ENCODE measurements at regions not wholly inside any gene's neighbourhood (a gene's known extent, or its start where the extent isn't known, plus 50 kb on each side); places are given as distances from the start of the nearest gene placed in this dataset.

- Histone ChIP-seq H3K9me3 (no peaks in the 10 kb centered on the region), H3K4me3 (no peak overlapping the region), H3K4me2 (no peak overlapping the region), H3K4me1 (no peaks in the 10 kb centered on the region), H3K27ac (no peak overlapping the region)
- DNase-seq (ENCODE audit: low read depth in 1 of 2, low spot score in 1 of 2) = no peak
- POLR2A ChIA-PET = no interaction called here
- TF ChIP-seq NFE2L2 (conservative IDR thresholded peaks at IDR 0.05; ENCODE audit: low read length) (no peak), EHMT2 (IDR thresholded peaks at IDR 0.05; ENCODE audit: low read depth) (no peak), MYC (IDR thresholded peaks at IDR 0.05; ENCODE audit: borderline replicate concordance, low read length) (no peak), POLR2AphosphoS2 (conservative IDR thresholded peaks at IDR 0.05; ENCODE audit: low read length) (no peak), CHD4 (IDR thresholded peaks at IDR 0.05; ENCODE audit: borderline replicate concordance) (no peak), HOXB5 (CRISPR knock-in tag; IDR thresholded peaks at IDR 0.05) (no peak)
- TF ChIP-seq, protein P1, sequence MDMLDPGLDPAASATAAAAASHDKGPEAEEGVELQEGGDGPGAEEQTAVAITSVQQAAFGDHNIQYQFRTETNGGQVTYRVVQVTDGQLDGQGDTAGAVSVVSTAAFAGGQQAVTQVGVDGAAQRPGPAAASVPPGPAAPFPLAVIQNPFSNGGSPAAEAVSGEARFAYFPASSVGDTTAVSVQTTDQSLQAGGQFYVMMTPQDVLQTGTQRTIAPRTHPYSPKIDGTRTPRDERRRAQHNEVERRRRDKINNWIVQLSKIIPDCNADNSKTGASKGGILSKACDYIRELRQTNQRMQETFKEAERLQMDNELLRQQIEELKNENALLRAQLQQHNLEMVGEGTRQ (IDR thresholded peaks at IDR 0.05) = no peak
- no peak for FAIRE-seq
- ATAC-seq = no peak
- 75% methylated on average over 1 of the region's 1 CpG for WGBS (ENCODE audit: missing lambda C conversion rate)
- CTCF ChIA-PET = no interaction called here
These were observed 232.0 kb upstream of the PARD3B start for GRCh38 chr2:204313256-204313655.

- DNase-seq (ENCODE audit: low read depth in 1 of 2, low spot score in 1 of 2) (no peak), ATAC-seq (no peak), FAIRE-seq (no peak)
- CTCF ChIA-PET = no interaction called here
- no peaks in the 10 kb centered on the region for H3K4me1 ChIP-seq
- POLR2A ChIA-PET = no interaction called here
- 64% methylated on average over 13 of the region's 13 CpGs for WGBS (ENCODE audit: missing lambda C conversion rate)
- H3K27ac ChIP-seq = no peak overlapping the region
- H3K9me3 ChIP-seq = no peaks in the 10 kb centered on the region
- H3K4me3 ChIP-seq = no peak overlapping the region
- H3K4me2 ChIP-seq = no peak overlapping the region
- TF ChIP-seq, protein P2, sequence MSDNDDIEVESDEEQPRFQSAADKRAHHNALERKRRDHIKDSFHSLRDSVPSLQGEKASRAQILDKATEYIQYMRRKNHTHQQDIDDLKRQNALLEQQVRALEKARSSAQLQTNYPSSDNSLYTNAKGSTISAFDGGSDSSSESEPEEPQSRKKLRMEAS (IDR thresholded peaks at IDR 0.05) = no peak
- no peak for TF ChIP-seq TFCP2L1 (CRISPR knock-in tag; IDR thresholded peaks at IDR 0.05)
- no peak for TF ChIP-seq MAFK (IDR thresholded peaks at IDR 0.05; ENCODE audit: partially characterized antibody)
- TF ChIP-seq, protein P3, sequence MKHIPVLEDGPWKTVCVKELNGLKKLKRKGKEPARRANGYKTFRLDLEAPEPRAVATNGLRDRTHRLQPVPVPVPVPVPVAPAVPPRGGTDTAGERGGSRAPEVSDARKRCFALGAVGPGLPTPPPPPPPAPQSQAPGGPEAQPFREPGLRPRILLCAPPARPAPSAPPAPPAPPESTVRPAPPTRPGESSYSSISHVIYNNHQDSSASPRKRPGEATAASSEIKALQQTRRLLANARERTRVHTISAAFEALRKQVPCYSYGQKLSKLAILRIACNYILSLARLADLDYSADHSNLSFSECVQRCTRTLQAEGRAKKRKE (CRISPR knock-in tag; IDR thresholded peaks at IDR 0.05; ENCODE audit: low read depth) = no peak
- no peak for TF ChIP-seq CBX8 (IDR thresholded peaks at IDR 0.05)
These were observed 230.0 kb upstream of the PARD3B start for GRCh38 chr2:204315236-204315662.

DNA sequence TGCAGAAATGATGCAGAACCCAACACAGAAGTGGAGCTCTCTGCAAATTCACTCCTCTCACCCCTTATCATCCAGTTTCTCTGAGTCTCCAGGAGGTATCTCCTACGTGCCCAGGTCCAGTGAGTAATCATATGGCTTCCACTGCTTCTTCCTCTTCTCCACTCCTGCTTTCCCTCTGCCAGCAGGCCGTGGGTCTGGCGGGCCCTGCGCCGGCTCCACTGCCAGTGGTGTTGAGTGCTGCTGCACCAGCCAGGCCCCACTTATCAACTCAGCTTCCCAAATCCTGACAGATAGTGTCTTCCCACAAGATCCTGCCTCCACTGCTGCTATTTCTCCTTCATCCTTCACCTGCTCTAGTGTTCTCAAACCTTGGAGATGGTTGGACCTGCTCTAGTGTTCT, 227.6 kb upstream of the PARD3B start:
- peaks cover 11% of the 10 kb centered on the region; the same call in 2 of the 3 replicates for H3K4me1 ChIP-seq
- H3K9me3 ChIP-seq = no peaks in the 10 kb centered on the region
- no peak overlapping the region for H3K4me3 ChIP-seq
- TF ChIP-seq CBX8 (IDR thresholded peaks at IDR 0.05) = no peak
- TF ChIP-seq ZC3H11A (IDR thresholded peaks at IDR 0.05) = no peak
- TF ChIP-seq GATA3 (IDR thresholded peaks at IDR 0.05; ENCODE audit: borderline replicate concordance) = no peak
- TF ChIP-seq, protein P3 (CRISPR knock-in tag; IDR thresholded peaks at IDR 0.05; ENCODE audit: low read depth) = no peak
- TF ChIP-seq, protein P4, sequence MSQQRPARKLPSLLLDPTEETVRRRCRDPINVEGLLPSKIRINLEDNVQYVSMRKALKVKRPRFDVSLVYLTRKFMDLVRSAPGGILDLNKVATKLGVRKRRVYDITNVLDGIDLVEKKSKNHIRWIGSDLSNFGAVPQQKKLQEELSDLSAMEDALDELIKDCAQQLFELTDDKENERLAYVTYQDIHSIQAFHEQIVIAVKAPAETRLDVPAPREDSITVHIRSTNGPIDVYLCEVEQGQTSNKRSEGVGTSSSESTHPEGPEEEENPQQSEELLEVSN (IDR thresholded peaks at IDR 0.05; ENCODE audit: borderline replicate concordance, low read depth) = no peak
- TF ChIP-seq NPAS2 (CRISPR knock-in tag; IDR thresholded peaks at IDR 0.05; ENCODE audit: borderline replicate concordance) = no peak
- no peak for TF ChIP-seq RAD21 (conservative IDR thresholded peaks at IDR 0.05 in 1 of 2, IDR thresholded peaks at IDR 0.05 in 1 of 2)
- TF ChIP-seq TP53 (CRISPR knock-in tag; IDR thresholded peaks at IDR 0.05) = no peak
- no peak for TF ChIP-seq PHF8 (IDR thresholded peaks at IDR 0.05; ENCODE audit: borderline replicate concordance, low read depth)
- TF ChIP-seq HDAC2 (IDR thresholded peaks at IDR 0.05) = no peak
- TF ChIP-seq FOXS1 (CRISPR knock-in tag; IDR thresholded peaks at IDR 0.05) = no peak
- no peak for TF ChIP-seq ZSCAN20 (CRISPR knock-in tag; IDR thresholded peaks at IDR 0.05)
- TF ChIP-seq KDM1A (IDR thresholded peaks at IDR 0.05; ENCODE audit: low read depth) = no peak
- DNase-seq (ENCODE audit: low read depth in 1 of 2, low spot score in 1 of 2) = no peak
- H3K4me2 ChIP-seq = no peak overlapping the region
- ChIA-PET CTCF (no interaction called here), POLR2A (no interaction called here)
- ATAC-seq = no peak
- WGBS (ENCODE audit: missing lambda C conversion rate) = 56% methylated on average over 5 of the region's 5 CpGs
- H3K27ac ChIP-seq = no peak overlapping the region
- no peak for FAIRE-seq
